ENCODE measurements at regions not wholly inside any gene's neighbourhood (a gene's known extent, or its start where the extent isn't known, plus 50 kb on each side); places are given as distances from the start of the nearest gene placed in this dataset.
"Not testable (repeated sequence)": the region's sequence is repeated elsewhere in the genome, so short reads cannot be mapped to it uniquely, and the experiment has no call there.

- no peak for DNase-seq
These were observed 482.8 kb upstream of the CHORDC1 start for GRCh38 chr11:90705661-90706060.

DNA sequence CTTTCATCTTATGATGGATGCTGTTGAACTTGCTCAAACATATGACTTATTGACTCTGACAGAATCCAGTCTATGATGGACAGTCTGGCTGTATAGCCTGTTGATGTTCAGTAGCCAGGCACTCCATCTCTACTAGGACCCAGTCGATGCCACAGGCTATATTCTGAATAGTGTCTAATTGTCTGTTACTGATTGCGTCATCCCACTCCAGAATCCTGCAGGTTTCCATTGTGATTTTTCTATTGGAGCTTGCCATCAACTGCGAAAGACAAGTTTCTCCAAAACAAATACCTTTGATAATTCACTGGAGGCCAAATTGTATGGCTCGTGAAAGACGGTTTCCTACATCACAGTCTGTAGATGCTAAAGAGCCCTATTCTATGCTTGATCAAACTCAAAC, 481.7 kb upstream of the CHORDC1 start:
- DNase-seq = no peak

GRCh38 chr11:90701716-90702115, 478.9 kb upstream of the CHORDC1 start:
- no peak for DNase-seq

DNA sequence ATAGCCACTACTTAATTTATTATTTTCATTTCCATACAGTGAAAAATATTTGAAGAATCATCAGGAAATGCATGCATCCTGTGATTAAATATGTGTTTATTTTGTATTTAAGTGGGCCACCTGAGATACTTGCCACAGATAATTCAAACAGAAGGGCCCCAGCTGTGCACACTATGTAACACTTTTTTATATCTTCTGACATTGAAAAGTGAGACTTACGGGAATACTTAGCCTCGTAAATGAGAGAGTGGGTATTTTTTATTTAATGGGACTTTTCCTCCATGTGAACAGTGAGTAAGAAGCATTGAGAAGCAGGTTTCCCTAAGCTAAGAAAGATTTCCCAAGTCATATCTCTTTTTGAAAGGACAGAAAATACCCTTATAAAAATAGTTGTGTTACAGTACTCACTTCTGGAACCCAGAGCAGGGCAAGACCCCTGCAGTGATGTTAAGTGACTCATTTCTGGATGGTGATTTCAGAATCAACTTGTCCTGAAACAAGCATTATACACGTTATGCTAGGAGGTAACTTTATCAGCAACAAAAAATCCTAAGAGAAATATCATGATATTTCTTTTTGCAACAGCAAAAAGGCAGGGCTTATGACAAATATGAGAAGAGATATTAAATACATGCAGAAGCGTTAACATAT, 478.1 kb upstream of the CHORDC1 start:
- DNase-seq = no peak

DNA sequence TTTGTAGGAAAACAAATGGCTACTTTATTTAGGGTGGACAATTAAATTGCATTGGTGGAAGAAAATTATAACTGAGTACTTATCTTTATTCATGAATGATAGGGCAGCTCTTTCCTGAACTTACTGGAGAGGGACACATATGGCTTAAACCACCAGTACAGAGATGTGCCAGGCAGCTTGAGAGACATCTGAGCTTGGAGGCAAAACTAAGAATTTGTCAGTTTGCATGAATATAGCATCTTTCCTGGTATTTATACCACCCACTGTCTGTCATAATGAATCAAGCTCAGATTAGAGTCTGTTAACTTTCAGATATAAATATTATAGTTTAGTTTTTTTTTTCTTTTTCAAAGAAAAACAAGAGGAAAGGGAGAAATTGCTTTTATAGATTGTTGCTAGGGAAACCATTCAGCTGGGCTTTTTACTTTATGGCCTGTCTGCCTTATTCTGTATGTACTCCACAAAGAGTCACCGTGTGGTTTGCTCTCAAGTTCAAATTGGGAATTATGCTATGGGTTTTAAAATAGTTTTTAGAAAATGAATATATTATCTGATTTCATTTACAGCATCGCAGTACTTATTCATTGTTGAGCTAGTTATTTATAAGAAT, 477.0 kb upstream of the CHORDC1 start:
- DNase-seq = no peak

DNA sequence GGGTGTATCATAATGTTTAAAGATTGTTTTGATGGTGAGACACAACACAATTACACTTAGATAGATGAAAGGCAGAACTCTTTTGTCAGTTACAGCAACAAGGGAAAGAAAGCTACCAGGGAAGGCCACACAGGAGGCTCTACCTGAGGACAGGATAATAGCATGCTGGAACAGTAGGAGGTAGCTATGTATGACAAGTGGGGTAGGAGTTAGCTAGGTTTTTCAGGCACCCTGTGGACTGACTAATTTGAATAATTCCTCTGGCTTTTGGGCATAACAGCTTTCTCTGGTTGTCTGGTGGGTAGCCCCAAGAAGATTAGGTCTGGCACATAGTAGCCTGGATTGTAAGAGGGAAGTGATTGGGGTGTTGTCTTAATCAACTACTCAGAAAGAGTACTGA, 475.4 kb upstream of the CHORDC1 start:
- DNase-seq = no peak

DNA sequence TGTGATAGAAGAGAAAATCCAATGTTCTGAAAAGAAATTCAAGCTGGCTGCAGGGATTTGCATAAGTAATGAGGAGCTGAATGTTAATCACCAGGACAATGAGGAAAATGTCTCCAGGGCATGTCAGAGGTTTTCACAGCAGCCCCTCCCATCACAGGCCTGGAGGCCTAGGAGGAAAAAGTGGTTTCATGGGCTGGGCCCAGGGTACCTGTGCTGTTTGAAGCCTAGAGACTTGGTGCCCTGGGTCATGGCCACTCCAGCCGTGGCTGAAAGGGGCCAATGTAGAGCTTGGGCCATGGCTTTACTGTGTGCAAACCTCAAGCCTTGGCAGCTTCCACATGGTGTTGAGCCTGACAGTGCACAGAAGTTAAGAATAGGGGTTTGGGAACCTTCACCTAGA, 452.6 kb upstream of the CHORDC1 start:
- not testable (repeated sequence) for DNase-seq

GRCh38 chr11:90669094-90669493, 446.2 kb upstream of the CHORDC1 start:
- DNase-seq = no peak

DNA sequence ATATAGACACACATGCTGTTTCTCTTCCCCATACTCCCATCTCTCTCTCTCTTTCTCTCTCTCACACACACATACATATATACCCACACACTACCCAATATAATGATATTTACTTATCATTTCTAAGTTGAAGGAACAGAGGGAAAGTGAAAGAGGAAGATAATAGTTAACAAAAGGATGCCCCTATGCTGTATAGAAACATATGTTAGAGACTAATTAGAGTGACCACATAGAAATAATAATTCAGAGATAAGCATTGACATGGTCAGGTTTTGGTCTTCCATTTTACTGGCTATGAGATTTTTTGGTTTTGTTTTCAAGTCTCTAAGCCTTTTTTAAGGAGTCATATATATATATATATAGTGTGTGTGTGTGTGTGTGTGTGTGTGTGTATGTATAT, 445.7 kb upstream of the CHORDC1 start:
- no peak for DNase-seq

DNA sequence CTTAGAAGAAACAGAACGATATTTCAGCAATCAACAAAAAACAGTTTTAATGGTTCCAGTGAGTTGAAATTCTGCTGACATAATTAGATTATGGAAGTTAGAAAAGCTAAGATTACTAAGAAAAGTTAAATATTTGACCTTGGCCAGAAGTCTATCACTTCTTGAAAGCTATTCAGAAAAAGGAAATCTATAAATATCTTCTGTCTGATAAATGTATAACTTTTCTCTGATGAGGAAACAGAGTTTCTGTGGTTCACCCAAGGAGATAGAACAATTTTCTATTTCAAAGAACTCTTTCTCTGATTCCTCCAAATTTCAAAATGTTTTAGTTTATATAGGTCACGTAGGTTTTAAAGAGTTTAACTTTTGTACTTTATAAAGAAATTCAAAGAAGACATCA, 438.4 kb upstream of the CHORDC1 start:
- DNase-seq = no peak

DNA sequence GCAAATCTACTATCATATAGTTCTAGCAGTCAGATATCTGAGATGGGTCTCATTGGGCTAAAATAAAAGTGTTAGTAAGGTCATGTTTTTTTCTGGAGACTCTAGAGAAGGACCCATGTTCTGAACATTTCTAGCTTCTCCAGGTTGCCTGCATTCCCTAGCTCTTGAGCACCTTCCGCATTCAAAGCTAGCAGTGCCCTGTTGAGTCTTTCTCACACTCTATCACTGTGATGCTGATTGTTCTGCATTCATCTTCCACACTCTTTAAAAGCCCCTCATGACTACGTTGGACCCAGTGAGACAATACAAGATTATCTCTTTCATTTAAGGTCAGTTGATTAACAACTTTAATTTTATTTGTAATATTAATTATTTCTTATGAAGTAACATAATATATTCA, 433.3 kb upstream of the CHORDC1 start:
- no peak for DNase-seq

DNA sequence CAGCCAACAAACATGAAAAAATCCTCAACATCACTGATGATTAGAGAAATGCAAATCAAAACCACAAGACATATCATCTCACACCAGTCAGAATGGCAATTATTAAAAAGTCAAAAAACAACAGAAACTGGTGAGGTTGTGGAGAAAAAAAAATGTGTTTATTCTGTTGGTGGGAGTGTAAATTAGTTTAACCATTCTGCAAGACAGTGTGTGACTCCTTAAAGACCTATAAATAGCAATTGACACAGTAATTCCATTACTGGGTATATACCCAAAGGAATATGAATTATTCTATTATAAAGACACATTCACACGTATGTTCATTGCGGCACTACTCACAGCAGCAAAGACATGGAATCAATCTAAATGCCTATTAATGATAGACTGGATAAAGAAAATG, 427.3 kb upstream of the CHORDC1 start:
- no peak for DNase-seq

- no peak for DNase-seq
These were observed 423.9 kb upstream of the CHORDC1 start for GRCh38 chr11:90646706-90647105.

DNA sequence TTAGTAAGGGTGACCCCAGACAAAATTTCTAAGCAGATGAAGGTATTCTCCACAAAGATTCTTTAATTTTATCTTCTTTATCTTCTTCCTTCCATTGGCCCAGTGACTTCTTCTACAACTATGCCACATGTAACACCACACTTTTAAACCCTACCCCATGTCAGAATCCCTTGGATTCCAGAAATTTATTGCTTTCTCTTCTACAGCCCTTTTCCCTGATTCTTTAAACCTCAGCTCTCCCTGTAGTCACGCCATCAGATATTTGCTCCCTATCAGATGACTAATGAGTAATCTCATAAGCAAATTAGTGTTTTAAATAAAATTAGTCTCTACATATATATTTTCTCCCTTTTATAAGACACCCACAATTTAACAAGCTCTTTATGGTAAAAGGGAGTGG, 423.4 kb upstream of the CHORDC1 start:
- DNase-seq = no peak

GRCh38 chr11:90639461-90639993, 416.7 kb upstream of the CHORDC1 start:
- no peak for DNase-seq

GRCh38 chr11:90635886-90636285, 413.0 kb upstream of the CHORDC1 start:
- DNase-seq = no peak

DNA sequence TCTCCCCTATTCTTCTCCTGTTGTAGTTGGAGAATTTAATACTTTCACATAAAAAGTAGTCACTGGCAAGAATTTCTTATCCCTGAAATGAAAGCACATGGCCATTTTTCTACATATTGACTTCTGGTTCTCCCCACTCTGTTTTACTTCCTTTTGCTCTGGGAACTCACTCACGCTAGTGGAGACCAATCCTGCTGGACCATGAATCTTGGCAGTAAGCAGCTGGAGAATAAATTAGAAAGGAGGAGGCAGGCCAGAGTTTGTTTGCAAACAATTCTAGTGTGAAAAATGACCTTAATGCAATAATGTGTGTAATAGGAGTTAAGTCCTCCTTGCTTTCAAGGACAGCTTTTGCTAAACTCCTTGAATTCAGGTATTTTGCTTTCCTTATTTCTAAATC, 412.3 kb upstream of the CHORDC1 start:
- no peak for DNase-seq

GRCh38 chr11:90630176-90630575, 407.3 kb upstream of the CHORDC1 start:
- no peak for DNase-seq

GRCh38 chr11:90629229-90629806, 406.5 kb upstream of the CHORDC1 start:
- no peak for DNase-seq

DNA sequence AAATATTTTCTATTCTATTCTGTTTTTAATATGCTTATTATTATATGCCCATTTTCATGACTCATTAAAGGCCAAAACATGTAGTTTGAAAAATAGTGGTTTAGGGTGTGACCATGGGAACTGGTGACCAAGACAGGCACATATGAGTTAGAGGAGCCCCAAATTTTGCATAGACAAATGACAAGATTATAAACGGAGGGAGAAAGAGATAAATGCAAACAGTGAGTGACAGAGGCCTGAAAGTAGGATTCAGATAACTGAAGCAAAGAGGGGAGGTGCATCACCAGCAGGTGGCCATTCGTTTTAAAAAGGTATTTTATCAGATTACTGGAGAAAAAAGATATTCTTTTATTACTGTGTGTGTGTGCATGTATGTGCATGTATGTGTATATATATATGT, 391.5 kb upstream of the CHORDC1 start:
- DNase-seq = no peak

GRCh38 chr11:90613037-90613436, 390.2 kb upstream of the CHORDC1 start:
- not testable (repeated sequence) for DNase-seq

DNA sequence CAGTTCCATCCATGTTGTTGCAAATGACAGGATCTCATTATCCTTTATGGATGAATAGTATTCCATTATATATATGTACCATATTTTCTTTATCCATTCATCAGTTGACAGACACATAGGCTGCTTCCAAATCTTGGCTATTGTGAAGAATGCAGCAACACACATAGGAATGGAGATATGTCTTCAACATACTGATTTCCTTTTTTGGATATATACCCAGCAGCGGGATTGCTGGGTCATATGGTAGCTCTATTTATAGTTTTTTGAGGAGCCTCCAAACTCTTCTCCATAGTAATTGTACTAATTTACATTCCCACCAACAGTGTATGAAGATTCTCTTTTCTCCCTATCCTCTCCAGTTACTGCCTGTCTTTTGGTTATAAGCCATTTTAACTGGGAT, 383.9 kb upstream of the CHORDC1 start:
- DNase-seq = no peak

DNA sequence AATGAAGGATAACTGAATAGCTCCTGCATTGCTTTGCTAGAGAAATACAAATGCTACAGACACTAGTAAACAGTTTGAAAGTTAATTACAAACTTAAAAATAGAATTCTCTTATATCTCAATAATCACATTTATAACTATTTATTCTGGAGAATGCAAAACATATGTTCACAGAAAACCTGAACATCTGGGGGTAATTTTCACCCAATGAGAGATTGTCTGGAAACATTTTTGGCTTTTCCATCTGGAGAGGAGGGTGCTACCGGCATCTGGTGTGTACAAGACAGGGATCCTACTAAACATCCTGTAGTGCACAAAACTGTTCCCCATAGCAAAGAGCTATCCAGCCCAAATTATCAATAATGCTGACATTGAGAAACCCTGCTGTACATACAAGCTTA, 378.4 kb upstream of the CHORDC1 start:
- no peak for DNase-seq

- DNase-seq = no peak
These were observed 371.8 kb upstream of the CHORDC1 start for GRCh38 chr11:90594658-90595057.

GRCh38 chr11:90593099-90593498, 370.2 kb upstream of the CHORDC1 start:
- no peak for DNase-seq
